Duodenal mucosa (tissue), 2 donors: ENCODE measurements at regions not wholly inside any gene's neighbourhood (a gene's known extent, or its start where the extent isn't known, plus 50 kb on each side); places are given as distances from the start of the nearest gene placed in this dataset.

Experiments used
- H3K27ac ChIP-seq: one replicate; pipeline ENCODE4 v1.7.0; 2013; ENCODE audit warnings: low read depth, low read length
- H3K27me3 ChIP-seq, 2 donors: one replicate each; pipeline ENCODE4 v1.7.0; 2013; ENCODE audit warnings: low read length in 2 of 2, control low read depth in 1 of 2; ENCODE audit not compliant: insufficient read depth in 2 of 2, control insufficient read depth in 1 of 2
- H3K36me3 ChIP-seq, 2 donors: one replicate each; pipeline ENCODE4 v1.7.0; 2013; ENCODE audit warnings: low read length in 2 of 2, control low read depth in 1 of 2; ENCODE audit not compliant: insufficient read depth in 2 of 2, control insufficient read depth in 1 of 2
- H3K4me1 ChIP-seq, 2 donors: one replicate each; pipeline ENCODE4 v1.7.0; 2013; ENCODE audit warnings: low read length in 2 of 2, control low read depth in 1 of 2; ENCODE audit not compliant: insufficient read depth in 2 of 2, control insufficient read depth in 1 of 2
- H3K4me3 ChIP-seq, 2 donors: one replicate each; pipeline ENCODE4 v1.7.0; 2013; ENCODE audit warnings: low read length in 2 of 2, low read depth in 1 of 2
- H3K9ac ChIP-seq, 2 donors: one replicate each; pipeline ENCODE4 v1.7.0; 2013; ENCODE audit warnings: low read length in 2 of 2, low read depth in 1 of 2
- H3K9me3 ChIP-seq, 2 donors: one replicate each; pipeline ENCODE4 v1.7.0; 2013; ENCODE audit warnings: low read length in 2 of 2, control low read depth in 1 of 2; ENCODE audit not compliant: control insufficient read depth in 1 of 2

GRCh38 chr14:44166611-44167010 is 340.5 kb downstream of the FSCB start:
- Histone ChIP-seq H3K4me1 (no peaks in the 10 kb centered on the region), H3K9ac (no peak overlapping the region), H3K27ac (no peak overlapping the region), H3K36me3 (no peaks in the 10 kb centered on the region), H3K4me3 (no peak overlapping the region), H3K27me3 (no peaks in the 10 kb centered on the region), H3K9me3 (no peaks in the 10 kb centered on the region)

GRCh38 chr14:44165936-44166335 is 341.1 kb downstream of the FSCB start:
- Histone ChIP-seq H3K36me3 (no peaks in the 10 kb centered on the region), H3K27ac (no peak overlapping the region), H3K4me3 (no peak overlapping the region)

DNA sequence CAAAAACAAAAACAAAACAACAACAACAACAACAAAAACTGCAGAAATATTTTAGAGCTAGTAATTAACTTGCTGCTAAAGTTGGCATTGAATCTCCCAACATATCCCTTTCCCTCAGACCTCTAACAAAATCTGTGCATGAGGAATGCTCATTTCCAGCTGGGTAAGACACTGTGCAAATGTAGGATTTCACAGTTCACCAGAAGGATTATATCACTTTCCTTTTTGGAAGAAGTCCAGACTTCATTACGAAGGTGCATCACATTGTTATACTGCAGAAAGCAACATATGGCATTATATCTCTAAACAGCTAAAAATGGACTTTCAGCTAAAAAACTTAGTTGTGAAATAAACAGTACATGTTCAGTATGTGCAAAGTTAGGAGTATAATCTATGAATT is 341.8 kb downstream of the FSCB start:
- no peak overlapping the region for H3K4me3 ChIP-seq
- no peak overlapping the region for H3K27ac ChIP-seq
- no peaks in the 10 kb centered on the region for H3K4me1 ChIP-seq
- H3K36me3 ChIP-seq, result no peaks in the 10 kb centered on the region
- no peaks in the 10 kb centered on the region for H3K27me3 ChIP-seq
- H3K9me3 ChIP-seq, result no peaks in the 10 kb centered on the region
- no peak overlapping the region for H3K9ac ChIP-seq

More at GRCh38 chr14:44165936-44166335, 341.1 kb downstream of the FSCB start:
- Histone ChIP-seq H3K9ac (no peak overlapping the region), H3K4me1 (no peaks in the 10 kb centered on the region), H3K9me3 (no peaks in the 10 kb centered on the region), H3K27me3 (no peaks in the 10 kb centered on the region)

- Histone ChIP-seq H3K4me3 (no peak overlapping the region), H3K27me3 (no peaks in the 10 kb centered on the region), H3K27ac (no peak overlapping the region), H3K36me3 (no peaks in the 10 kb centered on the region), H3K9me3 (no peaks in the 10 kb centered on the region), H3K9ac (no peak overlapping the region), H3K4me1 (no peaks in the 10 kb centered on the region)
Measured at GRCh38 chr14:44163946-44164345, 343.1 kb downstream of the FSCB start.

DNA sequence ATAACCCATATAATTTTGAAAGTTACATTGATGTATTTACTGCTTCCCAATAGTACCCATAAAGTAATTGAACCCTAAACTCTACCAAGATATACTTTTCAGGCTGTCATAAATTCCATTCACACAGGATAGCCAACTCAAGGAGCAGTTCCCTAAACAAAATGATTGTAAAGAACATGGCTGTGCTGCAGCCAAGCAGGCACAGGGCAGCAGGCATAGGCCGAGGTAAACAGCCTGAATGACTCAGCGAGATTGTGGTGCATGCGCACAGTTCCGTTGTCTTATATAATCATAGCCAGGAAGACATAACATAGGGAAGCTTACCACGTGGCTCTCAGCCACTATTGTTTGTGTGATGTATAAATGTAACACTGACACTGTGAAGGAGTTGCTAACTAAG is 344.9 kb downstream of the FSCB start:
- Histone ChIP-seq H3K27ac (no peak overlapping the region), H3K27me3 (no peaks in the 10 kb centered on the region), H3K9ac (no peak overlapping the region), H3K4me1 (no peaks in the 10 kb centered on the region), H3K4me3 (no peak overlapping the region), H3K9me3 (peaks cover 0 to 2% of the 10 kb centered on the region in 2 donors), H3K36me3 (no peaks in the 10 kb centered on the region)

DNA sequence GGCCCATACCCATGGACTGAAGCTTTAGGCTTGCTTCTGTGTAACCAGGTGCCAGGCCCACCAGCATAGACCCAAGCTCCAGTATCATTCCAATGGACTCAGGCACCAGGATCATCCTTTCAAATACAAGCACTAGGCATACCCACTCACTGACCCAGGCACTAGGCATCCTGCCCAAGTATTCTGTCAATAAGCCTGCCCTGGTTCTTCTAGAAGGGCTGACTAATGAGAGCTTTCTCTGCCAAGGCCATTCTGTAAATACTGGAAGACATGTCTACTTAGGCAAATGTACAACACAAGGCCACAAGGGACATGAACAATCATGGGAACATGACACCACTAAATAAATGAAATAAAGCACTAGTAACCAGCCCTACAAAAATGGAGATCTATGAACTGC is 352.2 kb downstream of the FSCB start:
- Histone ChIP-seq H3K4me3 (no peak overlapping the region), H3K9me3 (peaks cover 4 to 8% of the 10 kb centered on the region in 2 donors), H3K36me3 (no peaks in the 10 kb centered on the region), H3K27ac (no peak overlapping the region), H3K9ac (no peak overlapping the region), H3K4me1 (no peaks in the 10 kb centered on the region), H3K27me3 (no peaks in the 10 kb centered on the region)

DNA sequence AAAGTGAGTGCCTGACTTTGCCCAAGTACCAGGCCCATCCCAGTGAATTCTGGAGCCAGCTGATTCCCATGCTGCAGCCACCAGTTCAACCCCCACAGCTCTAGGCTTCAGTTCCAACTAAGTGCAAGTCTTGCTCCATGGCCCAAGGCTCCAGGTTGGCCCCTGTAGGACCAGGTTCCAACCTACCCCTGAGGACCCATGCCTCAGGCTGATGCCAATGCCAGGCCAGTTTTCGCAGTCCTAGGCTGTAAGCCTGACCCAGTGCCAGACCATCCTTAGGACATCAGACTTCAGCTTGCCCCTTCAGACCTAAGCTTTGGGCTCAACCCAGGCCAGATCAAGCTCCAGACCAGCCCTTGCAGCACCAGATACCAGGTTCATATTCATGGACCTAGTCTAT is 352.6 kb downstream of the FSCB start:
- H3K27me3 ChIP-seq, result no peaks in the 10 kb centered on the region

DNA sequence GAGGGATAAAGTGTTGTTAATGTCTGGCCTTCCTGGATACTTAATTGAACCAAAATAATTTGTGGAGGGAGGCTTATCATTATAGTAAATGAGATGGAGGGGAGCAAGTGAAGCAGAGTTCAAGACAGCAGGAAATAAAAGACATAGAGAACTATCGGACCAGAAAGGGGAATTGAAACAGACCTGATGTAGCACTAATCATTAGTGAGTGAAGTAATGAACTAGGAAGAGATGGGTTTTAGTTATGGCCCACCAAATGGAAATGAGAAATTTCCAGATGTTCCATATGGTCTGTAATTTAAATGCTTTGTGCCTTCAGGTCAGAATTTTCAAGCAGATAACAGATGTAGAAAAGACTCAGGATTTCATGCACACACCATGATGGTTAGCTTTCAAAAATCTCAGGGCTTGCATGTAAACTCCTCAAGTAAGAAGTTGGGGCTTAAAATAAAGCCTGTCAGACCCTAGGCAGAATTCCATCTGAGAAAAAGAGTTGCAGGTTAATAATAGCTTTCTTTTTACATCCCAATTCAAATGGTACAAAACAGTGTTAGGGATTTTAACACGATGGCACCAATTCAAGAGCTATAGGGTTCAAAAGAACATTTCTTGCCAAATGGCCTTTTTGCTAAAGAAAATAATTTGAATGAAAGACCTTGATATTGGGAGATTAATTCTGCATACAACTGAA is 355.8 kb downstream of the FSCB start:
- H3K4me3 ChIP-seq, result no peak overlapping the region
- H3K4me1 ChIP-seq, result no peaks in the 10 kb centered on the region
- no peak overlapping the region for H3K9ac ChIP-seq
- H3K36me3 ChIP-seq, result no peaks in the 10 kb centered on the region
- H3K27ac ChIP-seq, result no peak overlapping the region
- H3K27me3 ChIP-seq, result no peaks in the 10 kb centered on the region
- peaks cover 0 to 8% of the 10 kb centered on the region in 2 donors for H3K9me3 ChIP-seq

More for the DNA sequence above, 352.6 kb downstream of the FSCB start:
- H3K27ac ChIP-seq, result no peak overlapping the region
- no peak overlapping the region for H3K4me3 ChIP-seq
- peaks cover 4 to 8% of the 10 kb centered on the region in 2 donors for H3K9me3 ChIP-seq
- no peaks in the 10 kb centered on the region for H3K4me1 ChIP-seq
- H3K9ac ChIP-seq, result no peak overlapping the region
- no peaks in the 10 kb centered on the region for H3K36me3 ChIP-seq

GRCh38 chr14:44149597-44149996 is 357.5 kb downstream of the FSCB start:
- Histone ChIP-seq H3K9me3 (peaks cover 0 to 4% of the 10 kb centered on the region in 2 donors), H3K36me3 (no peaks in the 10 kb centered on the region), H3K4me3 (no peak overlapping the region), H3K27me3 (no peaks in the 10 kb centered on the region), H3K27ac (no peak overlapping the region), H3K9ac (no peak overlapping the region), H3K4me1 (no peaks in the 10 kb centered on the region)

GRCh38 chr14:44142006-44142405 is 365.1 kb downstream of the FSCB start:
- H3K27me3 ChIP-seq, result no peaks in the 10 kb centered on the region
- no peak overlapping the region for H3K9ac ChIP-seq
- H3K4me1 ChIP-seq, result no peaks in the 10 kb centered on the region
- H3K9me3 ChIP-seq, result no peaks in the 10 kb centered on the region
- no peak overlapping the region for H3K4me3 ChIP-seq
- no peak overlapping the region for H3K27ac ChIP-seq
- no peaks in the 10 kb centered on the region for H3K36me3 ChIP-seq
